ENCODE measurements at regions not wholly inside any gene's neighbourhood (a gene's known extent, or its start where the extent isn't known, plus 50 kb on each side); places are given as distances from the start of the nearest gene placed in this dataset.

- TF ChIP-seq SRF (IDR thresholded peaks at IDR 0.05; ENCODE audit: low read depth, low read length) (no peak), MAFK (IDR thresholded peaks at IDR 0.05; ENCODE audit: low read depth, low read length) (no peak)
These were observed 776.1 kb downstream of the TENT5A start for GRCh38 chr6:80976336-80976735.

All from H1 (cell line).